ENCODE measurements at regions not wholly inside any gene's neighbourhood (a gene's known extent, or its start where the extent isn't known, plus 50 kb on each side); places are given as distances from the start of the nearest gene placed in this dataset.

DNA sequence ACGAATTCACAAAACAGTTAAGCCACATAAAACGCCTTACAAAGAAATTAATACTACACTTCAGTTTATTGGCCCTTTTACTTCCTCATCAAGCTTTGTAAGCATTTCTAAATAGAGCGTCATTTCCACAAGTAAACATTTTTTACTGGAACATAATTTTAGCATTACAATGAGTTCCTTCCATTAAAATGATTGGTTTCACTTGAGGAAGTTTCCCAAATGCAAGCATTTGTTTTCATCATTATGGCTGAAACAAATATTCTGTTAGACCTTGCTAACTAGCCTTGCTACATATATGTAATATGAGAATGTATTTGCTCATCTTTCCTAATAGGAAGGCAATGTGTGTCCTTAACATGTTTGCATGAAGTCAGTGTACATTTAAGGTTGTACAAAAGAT is 579.1 kb downstream of the IRS1 start:
- Mint-ChIP-seq H3K4me1 (peaks cover 2% of the 10 kb centered on the region), H3K36me3 (no peaks in the 10 kb centered on the region), H3K27me3 (peaks cover 16% of the 10 kb centered on the region), H3K9me3 (no peaks in the 10 kb centered on the region), H3K27ac (no peak overlapping the region), H3K4me3 (no peak overlapping the region)
- no peak for DNase-seq

GRCh38 chr2:226217191-226217590 is 582.4 kb downstream of the IRS1 start:
- no peak for DNase-seq
- Mint-ChIP-seq H3K36me3 (no peaks in the 10 kb centered on the region), H3K4me3 (no peak overlapping the region), H3K27me3 (peaks cover 5% of the 10 kb centered on the region), H3K27ac (no peak overlapping the region), H3K4me1 (peaks cover 2% of the 10 kb centered on the region), H3K9me3 (no peaks in the 10 kb centered on the region)

- Mint-ChIP-seq H3K27ac (no peak overlapping the region), H3K4me3 (no peak overlapping the region), H3K27me3 (peaks cover 5% of the 10 kb centered on the region), H3K4me1 (peaks cover 2% of the 10 kb centered on the region), H3K36me3 (no peaks in the 10 kb centered on the region), H3K9me3 (no peaks in the 10 kb centered on the region)
- DNase-seq, result no peak
Measured at GRCh38 chr2:226216575-226216974, 583.0 kb downstream of the IRS1 start.

DNA sequence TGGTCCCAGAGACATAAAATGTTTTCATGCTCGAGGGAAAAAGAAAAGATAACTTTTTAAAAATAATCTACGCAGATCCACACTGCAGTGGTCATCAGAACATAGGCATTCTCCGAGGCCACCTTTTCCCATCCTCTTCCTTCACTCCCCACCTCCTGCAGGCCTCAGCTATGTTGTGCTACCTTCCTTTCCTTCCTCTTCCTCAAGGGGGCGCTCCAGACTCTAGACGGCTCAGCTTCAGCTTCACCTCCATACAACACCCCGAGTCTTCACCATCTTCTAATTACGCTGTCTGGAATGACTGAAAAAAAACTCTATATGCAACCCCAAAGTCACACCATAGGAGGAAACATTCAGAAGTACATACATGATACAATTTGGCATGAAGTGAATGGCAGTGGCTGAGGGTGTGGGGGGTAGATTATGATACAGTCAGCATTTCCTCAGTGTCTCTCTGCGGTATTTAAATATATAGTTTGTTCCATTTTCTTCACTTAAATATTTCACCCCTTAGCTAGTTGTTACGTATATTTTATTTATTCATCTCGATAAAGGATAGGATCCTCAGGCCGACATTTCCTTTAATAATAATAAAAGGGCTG is 583.6 kb downstream of the IRS1 start:
- H3K27ac Mint-ChIP-seq, result no peak overlapping the region
- H3K4me1 Mint-ChIP-seq, result peaks cover 2% of the 10 kb centered on the region
- no peak overlapping the region for H3K4me3 Mint-ChIP-seq
- peaks cover 5% of the 10 kb centered on the region for H3K27me3 Mint-ChIP-seq
- DNase-seq, result peak; percentile 50
- H3K36me3 Mint-ChIP-seq, result no peaks in the 10 kb centered on the region
- H3K9me3 Mint-ChIP-seq, result no peaks in the 10 kb centered on the region

DNA sequence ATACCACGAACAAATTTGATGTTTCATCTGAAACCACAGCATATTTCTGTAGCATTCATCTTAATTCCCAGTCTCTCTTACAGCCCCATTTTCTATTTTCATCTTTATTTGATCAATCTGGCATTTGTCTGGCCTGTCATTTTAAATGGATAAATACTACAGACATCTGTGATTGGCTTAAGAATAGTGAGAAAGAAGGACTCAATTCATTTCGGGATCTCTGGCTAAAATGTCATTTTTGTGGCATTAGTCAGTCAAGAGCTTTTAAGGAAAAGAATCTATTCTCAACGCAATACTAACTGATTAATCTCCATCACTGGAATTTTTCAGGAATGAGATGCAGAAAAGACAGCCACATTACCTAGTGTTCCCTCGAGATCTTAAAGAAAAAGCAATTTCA is 585.9 kb downstream of the IRS1 start:
- Mint-ChIP-seq H3K27ac (no peak overlapping the region), H3K4me3 (no peak overlapping the region)

GRCh38 chr2:226211439-226211838 is 588.2 kb downstream of the IRS1 start:
- Mint-ChIP-seq H3K36me3 (no peaks in the 10 kb centered on the region), H3K27ac (no peak overlapping the region), H3K4me1 (peaks cover 2% of the 10 kb centered on the region), H3K9me3 (no peaks in the 10 kb centered on the region), H3K4me3 (no peak overlapping the region), H3K27me3 (no peaks in the 10 kb centered on the region)
- no peak for DNase-seq

More for the DNA sequence above, 585.9 kb downstream of the IRS1 start:
- Mint-ChIP-seq H3K9me3 (no peaks in the 10 kb centered on the region), H3K27me3 (no peaks in the 10 kb centered on the region), H3K4me1 (peaks cover 2% of the 10 kb centered on the region), H3K36me3 (no peaks in the 10 kb centered on the region)
- DNase-seq, result no peak

DNA sequence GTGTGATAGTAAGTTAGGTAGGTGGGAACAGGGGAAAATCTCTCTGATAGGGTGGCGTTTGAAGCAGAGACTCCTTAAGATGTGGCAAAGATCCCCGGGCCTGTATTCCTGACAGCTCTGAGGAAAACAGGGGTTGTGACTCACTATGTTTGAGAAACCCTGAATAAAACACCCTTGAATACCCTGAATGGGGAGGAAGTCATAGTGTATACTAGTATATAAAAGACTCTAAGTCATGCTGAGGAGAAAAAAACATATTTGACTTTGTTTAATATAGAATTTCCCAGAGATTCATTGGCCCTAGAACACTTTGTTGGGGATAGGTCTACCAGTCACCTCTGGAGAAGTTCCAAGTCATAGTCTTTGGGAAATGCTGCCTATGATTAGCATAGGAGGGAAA is 590.9 kb downstream of the IRS1 start:
- H3K4me3 Mint-ChIP-seq, result no peak overlapping the region
- no peaks in the 10 kb centered on the region for H3K9me3 Mint-ChIP-seq
- DNase-seq, result no peak
- H3K4me1 Mint-ChIP-seq, result no peaks in the 10 kb centered on the region
- no peak overlapping the region for H3K27ac Mint-ChIP-seq
- peaks cover 14% of the 10 kb centered on the region for H3K27me3 Mint-ChIP-seq
- no peaks in the 10 kb centered on the region for H3K36me3 Mint-ChIP-seq

DNA sequence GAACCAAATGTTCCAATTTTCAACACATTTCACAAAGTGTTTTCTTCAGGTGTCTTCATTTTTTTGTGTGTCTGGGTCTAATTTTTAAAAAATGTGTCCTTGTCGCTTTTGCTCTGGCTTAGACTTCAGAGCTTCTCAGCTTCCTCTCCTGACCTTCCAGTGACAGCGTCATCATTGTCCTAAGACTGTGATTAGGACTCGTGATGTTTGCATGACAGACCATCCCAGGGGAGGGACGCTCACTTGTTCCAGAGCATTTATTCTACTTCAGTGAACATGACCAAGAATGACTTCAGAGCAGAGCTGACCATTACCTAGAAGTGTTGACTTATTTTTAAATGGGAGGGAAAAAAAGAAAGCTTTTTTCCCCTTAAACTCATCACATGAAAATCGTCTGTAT is 591.9 kb downstream of the IRS1 start:
- H3K4me1 Mint-ChIP-seq, result no peaks in the 10 kb centered on the region
- no peak overlapping the region for H3K4me3 Mint-ChIP-seq
- peaks cover 15% of the 10 kb centered on the region for H3K27me3 Mint-ChIP-seq
- H3K36me3 Mint-ChIP-seq, result no peaks in the 10 kb centered on the region
- H3K9me3 Mint-ChIP-seq, result no peaks in the 10 kb centered on the region
- no peak overlapping the region for H3K27ac Mint-ChIP-seq
- no peak for DNase-seq

DNA sequence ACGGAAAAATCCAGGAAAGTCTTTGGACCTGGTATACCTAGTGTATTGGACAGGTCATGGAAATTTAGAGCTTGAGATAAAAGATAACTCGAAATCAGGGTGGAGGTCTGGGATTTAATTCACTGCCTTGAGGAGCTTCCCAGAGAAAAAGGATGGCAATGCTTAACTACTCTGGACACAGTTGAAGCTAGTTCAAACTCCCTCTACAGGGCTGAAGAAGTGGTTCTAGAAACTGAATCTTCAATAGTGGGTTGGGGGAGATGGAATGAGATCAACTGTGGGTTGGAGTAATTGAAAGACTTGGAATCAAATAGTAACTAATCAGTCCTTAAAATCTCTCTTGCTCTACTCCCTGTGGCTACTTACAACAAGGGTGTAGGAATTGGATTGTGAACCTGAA is 600.1 kb downstream of the IRS1 start:
- peaks cover 8% of the 10 kb centered on the region for H3K27me3 Mint-ChIP-seq
- H3K36me3 Mint-ChIP-seq, result no peaks in the 10 kb centered on the region
- no peaks in the 10 kb centered on the region for H3K9me3 Mint-ChIP-seq
- no peaks in the 10 kb centered on the region for H3K4me1 Mint-ChIP-seq
- H3K4me3 Mint-ChIP-seq, result no peak overlapping the region
- no peak overlapping the region for H3K27ac Mint-ChIP-seq
- no peak for DNase-seq

DNA sequence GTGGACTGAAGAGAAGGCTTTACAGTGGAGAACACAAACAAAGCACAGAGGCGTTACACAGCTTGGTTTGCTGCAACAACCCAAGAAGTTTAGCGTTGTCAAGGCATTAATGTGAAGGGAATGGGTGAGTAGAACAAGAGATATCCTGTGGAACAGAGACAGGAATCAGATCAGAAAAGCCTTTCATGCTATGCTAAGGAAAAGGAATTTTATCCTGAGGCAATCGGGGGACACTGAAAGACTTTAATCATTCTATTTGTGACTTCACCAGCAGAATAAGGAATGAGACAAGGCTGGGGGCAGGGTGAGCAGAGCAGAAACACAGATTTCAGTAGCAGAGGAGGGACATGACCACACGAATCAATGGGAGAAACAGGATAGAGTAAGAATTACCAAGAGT is 600.7 kb downstream of the IRS1 start:
- no peaks in the 10 kb centered on the region for H3K36me3 Mint-ChIP-seq

GRCh38 chr2:226190479-226191252 is 609.0 kb downstream of the IRS1 start:
- DNase-seq, result no peak
- H3K9me3 Mint-ChIP-seq, result no peaks in the 10 kb centered on the region
- H3K4me1 Mint-ChIP-seq, result no peaks in the 10 kb centered on the region
- H3K4me3 Mint-ChIP-seq, result no peak overlapping the region
- peaks cover 4% of the 10 kb centered on the region for H3K27me3 Mint-ChIP-seq
- H3K27ac Mint-ChIP-seq, result no peak overlapping the region
- H3K36me3 Mint-ChIP-seq, result no peaks in the 10 kb centered on the region

More for the DNA sequence above, 600.7 kb downstream of the IRS1 start:
- H3K27ac Mint-ChIP-seq, result no peak overlapping the region
- DNase-seq, result no peak
- no peaks in the 10 kb centered on the region for H3K4me1 Mint-ChIP-seq
- H3K27me3 Mint-ChIP-seq, result peaks cover 6% of the 10 kb centered on the region
- H3K9me3 Mint-ChIP-seq, result no peaks in the 10 kb centered on the region
- no peak overlapping the region for H3K4me3 Mint-ChIP-seq

GRCh38 chr2:226189061-226189460 is 610.6 kb downstream of the IRS1 start:
- Mint-ChIP-seq H3K4me3 (no peak overlapping the region), H3K9me3 (no peaks in the 10 kb centered on the region), H3K27me3 (peaks cover 10% of the 10 kb centered on the region), H3K4me1 (no peaks in the 10 kb centered on the region), H3K36me3 (no peaks in the 10 kb centered on the region), H3K27ac (no peak overlapping the region)
- DNase-seq, result no peak

DNA sequence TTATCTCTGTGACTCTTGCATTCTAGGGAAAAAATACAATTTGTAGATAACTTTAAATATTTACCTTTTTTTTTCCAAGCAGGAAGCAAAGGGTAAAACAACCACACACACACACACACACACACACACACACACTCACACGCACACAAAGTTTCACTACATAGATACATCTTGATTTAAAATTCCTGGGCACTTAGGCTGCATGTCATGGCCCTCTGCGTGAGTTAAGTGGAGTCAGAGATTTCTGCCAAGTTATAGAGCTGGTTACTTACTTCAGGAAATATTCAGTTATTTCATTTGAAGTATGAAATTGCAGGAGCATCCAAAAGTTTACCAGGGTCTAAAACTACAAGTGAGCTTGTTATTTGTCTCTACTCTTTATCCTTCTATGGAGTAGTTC is 612.0 kb downstream of the IRS1 start:
- peaks cover 12% of the 10 kb centered on the region for H3K27me3 Mint-ChIP-seq
- no peaks in the 10 kb centered on the region for H3K4me1 Mint-ChIP-seq
- H3K4me3 Mint-ChIP-seq, result no peak overlapping the region
- no peak for DNase-seq
- no peaks in the 10 kb centered on the region for H3K9me3 Mint-ChIP-seq
- H3K27ac Mint-ChIP-seq, result no peak overlapping the region
- H3K36me3 Mint-ChIP-seq, result no peaks in the 10 kb centered on the region

GRCh38 chr2:226187156-226187555 is 612.5 kb downstream of the IRS1 start:
- Mint-ChIP-seq H3K9me3 (no peaks in the 10 kb centered on the region), H3K27ac (no peak overlapping the region), H3K4me3 (no peak overlapping the region), H3K27me3 (peaks cover 16% of the 10 kb centered on the region), H3K4me1 (no peaks in the 10 kb centered on the region), H3K36me3 (no peaks in the 10 kb centered on the region)
- no peak for DNase-seq

DNA sequence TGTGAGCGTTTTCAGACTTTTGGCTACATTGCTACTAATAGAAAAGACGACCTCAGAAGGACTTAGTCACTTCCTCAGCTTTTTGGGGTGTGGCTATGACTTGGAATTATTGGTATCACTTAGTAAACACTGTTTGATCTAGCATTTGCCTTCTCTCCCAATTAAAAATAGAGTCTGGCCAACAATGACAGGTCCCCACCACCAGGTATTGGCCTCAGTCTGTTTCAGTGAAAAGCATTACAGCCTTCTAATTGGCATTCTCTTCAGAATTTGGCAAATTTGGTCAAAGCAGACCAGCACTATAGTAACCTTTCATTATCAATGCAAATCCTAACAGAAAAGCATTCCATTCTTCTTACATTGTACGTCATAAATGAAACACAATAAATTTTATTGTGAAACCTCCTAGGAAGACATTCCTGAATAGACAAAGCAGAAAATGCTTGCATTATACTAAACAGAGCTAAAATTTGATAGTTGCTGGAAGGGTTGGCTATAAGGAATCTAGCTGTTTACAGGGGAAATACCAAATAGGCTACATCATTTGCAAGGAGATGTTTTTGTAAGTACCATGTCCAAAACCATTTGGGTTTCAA is 613.9 kb downstream of the IRS1 start:
- Mint-ChIP-seq H3K36me3 (no peaks in the 10 kb centered on the region), H3K27ac (no peak overlapping the region), H3K9me3 (no peaks in the 10 kb centered on the region), H3K27me3 (peaks cover 26% of the 10 kb centered on the region), H3K4me1 (no peaks in the 10 kb centered on the region), H3K4me3 (no peak overlapping the region)
- no peak for DNase-seq

Measured in activated naive CD8-positive, alpha-beta T cell treated with anti-CD3 and anti-CD28 coated beads for 36 hours (primary cell).